GM21717 (cell line): ENCODE measurements at regions not wholly inside any gene's neighbourhood (a gene's known extent, or its start where the extent isn't known, plus 50 kb on each side); places are given as distances from the start of the nearest gene placed in this dataset.
"Not testable (repeated sequence)": the region's sequence is repeated elsewhere in the genome, so short reads cannot be mapped to it uniquely, and the experiment has no call there.

Experiments
- ATAC-seq: cut with Tn5 transposase; IDR thresholded peaks from one replicate; pipeline ENCODE4 v1.9.1; 2021; ENCODE audit warnings: mild to moderate bottlenecking, moderate library complexity; ENCODE audit not compliant: unreplicated experiment

GRCh38 chr21:25175938-25176337 is 431.3 kb downstream of the MRPL39 start:
- no peak for ATAC-seq

GRCh38 chr21:25171438-25171837 is 435.8 kb downstream of the MRPL39 start:
- no peak for ATAC-seq

DNA sequence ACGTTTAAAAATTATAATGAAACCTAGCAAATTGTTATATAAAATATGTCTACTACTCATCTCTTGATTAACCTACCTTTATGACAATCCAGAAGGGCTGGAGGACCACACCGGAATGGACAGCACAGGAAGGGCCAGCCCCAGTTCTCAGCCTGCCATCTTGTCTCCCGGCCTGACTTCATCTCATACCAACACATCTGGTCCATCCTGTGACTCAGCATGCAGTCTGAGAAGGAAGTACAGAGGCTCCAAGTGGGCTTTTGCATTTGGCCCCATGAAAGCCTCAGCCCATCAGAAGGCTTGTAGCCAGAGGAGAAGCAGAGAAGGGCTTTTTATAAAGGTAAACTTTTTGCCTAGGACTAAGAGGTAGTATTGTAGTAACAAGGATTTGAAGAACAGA is 436.6 kb downstream of the MRPL39 start:
- no peak for ATAC-seq

DNA sequence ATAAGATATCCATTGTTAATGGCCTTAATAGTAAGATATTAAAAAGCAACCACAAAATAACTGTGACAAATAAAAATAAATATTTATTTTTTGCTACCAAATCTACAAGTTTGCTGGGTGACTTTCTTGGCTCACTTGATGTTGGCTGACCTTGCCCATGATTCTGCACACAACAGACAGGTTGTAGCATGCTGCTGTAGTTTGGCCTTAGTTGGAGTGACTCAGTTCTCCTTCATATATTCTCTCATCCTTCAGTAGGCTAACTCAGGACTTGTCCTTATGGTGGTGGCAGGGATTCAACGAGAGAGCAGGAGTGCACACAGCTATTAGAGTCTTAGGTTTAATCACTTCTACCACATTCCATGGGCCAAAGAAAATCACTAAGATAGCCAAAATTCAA is 437.9 kb downstream of the MRPL39 start:
- ATAC-seq: no peak

- ATAC-seq: not testable (repeated sequence)
Measured at GRCh38 chr21:25166904-25167303, 440.4 kb downstream of the MRPL39 start.

GRCh38 chr21:25161571-25161970 is 445.7 kb downstream of the MRPL39 start:
- ATAC-seq: no peak

- not testable (repeated sequence) for ATAC-seq
Measured at GRCh38 chr21:25155020-25155419, 452.3 kb downstream of the MRPL39 start.

DNA sequence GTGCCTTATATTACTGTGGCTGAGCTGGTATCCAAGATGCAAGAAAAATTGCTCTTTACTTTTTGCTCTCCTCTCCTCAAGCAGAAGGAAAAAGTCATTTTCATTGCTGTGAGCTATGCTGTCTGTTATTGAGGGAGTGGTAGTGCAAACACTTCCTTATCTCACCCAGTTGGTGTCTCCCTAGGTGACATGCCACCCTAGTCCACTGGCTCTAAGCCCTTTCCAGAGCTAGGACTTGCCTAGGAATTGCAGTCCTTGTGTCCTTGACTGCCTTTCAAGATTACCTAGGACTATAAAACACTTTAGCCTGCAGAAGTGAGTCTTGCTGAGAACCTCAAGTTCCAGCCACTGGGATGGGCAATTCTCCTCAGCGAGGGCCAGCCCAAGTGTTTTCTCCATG is 458.3 kb downstream of the MRPL39 start:
- no peak for ATAC-seq

DNA sequence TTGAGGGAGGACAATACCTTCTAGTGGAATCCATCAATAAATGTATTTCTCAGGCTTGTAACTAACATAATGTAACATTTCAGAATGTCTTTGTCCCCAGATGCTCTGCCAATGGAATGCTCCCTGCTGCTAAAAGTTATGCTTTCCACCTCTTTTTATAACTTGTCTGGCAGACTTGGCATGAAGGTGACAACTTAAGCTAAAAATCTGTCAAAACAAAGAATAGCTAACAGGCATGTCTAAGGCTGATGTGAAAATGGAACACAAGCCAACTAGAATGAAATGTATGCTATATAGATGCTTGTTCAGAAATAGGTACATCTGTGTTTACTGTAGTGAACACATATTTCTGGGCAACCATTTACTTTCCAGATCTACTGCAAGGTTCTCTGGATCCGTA is 467.9 kb downstream of the MRPL39 start:
- ATAC-seq: no peak

DNA sequence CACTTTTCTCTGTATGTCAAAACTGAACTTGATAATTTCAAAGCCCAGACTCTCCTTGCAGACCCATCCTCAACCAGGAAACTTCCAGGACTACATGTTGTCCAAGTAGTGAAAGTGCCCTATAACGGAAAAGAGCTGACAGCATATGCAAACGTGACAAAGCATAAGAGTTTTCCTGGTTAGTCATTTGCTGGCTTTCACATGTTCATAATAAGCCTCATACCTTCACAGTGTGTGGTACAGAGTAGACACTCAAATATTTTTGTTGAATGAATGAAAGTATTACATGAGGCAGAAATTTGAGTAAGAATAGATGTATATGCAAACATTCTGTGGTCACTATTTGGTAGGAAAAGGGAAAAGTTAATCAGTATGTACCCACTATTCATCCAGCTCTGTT is 473.3 kb downstream of the MRPL39 start:
- ATAC-seq: no peak

DNA sequence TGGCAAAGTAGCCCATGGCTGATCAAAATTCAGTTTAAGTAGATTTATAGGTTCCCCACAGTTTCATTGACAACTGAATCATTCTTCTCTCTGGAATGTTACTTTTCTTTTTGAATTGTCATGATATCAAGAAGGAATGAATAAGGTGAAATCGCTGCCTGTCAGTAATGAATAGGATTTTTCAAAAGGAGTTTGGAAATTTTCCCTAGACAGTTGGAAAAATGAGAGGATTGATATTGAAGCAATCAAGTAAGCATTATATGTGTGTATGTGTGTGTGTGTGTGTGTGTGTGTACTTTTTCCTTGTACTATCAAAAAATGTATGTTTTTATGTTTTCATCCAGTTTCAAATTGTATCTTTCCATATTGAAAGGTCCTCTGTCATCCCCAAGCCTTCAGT is 479.5 kb downstream of the MRPL39 start:
- ATAC-seq: no peak

DNA sequence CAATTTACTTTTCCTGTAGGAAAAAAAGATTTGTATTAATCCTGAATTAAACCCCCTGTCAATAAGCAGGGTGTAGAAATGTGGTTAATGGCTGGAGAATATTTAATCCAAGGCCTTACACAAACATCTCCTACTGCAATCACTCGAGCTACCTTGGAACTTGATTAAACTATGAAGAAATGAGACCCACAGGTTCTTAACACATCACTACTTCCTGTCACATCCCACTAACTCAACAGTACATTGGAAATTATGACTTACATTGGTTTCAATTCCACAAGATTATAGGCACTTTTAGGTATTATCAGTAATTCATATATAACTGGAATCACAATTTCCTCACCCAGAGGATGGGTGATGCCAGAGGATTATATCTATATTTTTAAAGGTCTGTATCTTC is 480.3 kb downstream of the MRPL39 start:
- no peak for ATAC-seq

DNA sequence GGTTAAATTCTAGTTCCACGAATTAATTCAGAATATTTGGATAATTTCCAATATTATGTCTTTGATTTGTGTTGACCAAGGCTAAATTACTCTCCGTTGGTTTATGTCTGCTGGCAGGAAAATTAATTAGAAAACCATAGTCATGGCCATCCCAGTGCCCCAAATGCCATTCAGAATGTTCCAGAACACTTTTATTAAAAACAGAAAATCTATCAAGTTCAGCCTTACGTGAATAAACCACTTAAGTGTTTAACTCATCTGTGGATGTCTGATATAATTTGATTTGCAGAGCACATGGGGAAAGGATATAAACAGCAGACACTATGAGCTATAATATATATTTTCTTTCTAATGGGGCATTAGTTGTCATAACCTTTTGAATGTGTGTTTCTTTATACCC is 480.7 kb downstream of the MRPL39 start:
- ATAC-seq: no peak

DNA sequence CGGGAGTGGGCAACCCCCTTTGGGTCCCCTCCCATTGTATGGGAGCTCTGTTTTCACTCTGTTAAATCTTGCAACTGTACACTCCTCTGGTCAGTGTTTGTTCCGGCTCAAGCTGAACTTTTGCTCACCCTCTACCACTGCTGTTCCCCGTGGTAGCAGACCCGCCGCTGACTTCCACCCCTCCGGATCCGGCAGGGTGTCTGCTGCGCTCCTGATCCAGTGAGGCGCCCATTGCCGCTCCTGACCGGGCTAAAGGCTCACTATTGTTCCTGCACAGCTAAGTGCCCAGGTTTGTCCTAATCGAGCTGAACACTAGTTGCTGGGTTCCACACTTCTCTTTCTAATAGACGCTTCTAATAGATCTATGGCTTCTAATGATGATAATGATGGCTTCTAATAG is 488.6 kb downstream of the MRPL39 start:
- ATAC-seq: no peak

- ATAC-seq: peak; percentile 70
Measured at GRCh38 chr21:25115021-25115420, 492.3 kb downstream of the MRPL39 start.

GRCh38 chr21:25107708-25108107 is 499.6 kb downstream of the MRPL39 start:
- ATAC-seq: no peak

- ATAC-seq: no peak
Measured at GRCh38 chr21:25103500-25104207, 503.6 kb downstream of the MRPL39 start.

DNA sequence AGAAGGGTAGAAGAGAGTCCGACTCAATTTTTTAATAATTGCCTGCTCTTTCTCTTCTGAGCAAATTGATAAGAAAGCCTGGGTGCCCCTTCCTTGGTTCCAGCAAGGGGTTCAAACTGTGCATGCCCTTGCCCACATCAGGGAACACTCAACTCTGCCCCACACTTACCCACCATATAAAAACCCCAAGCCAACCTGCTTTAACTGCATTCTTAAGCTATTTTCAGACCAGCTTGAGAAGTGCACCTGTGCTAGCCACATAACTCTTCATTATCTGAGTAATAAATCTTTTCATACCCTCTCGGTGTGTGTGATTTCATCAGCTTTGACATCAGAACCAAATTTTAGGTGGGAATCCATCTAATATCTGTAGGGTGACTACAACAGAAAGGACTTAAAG is 509.6 kb downstream of the MRPL39 start:
- no peak for ATAC-seq

DNA sequence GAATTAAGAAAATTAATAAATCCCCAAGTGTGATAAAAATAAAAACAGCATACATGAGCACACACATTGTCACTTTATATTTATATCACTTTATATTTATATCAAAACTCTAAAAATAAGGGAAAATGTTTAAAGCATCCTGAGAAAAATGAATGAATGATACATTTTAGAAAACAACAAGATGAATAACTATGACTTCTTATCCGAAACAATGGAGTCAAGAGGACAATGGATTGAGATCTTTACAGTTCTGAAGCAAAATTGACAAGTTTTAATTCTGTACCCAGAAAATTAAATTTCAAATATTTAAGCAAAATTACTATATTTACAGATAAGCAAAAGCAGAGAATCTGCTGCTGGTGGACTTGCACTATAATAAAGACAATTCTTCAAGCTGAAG is 512.6 kb downstream of the MRPL39 start:
- ATAC-seq: no peak

GRCh38 chr21:25092441-25093011 is 514.8 kb downstream of the MRPL39 start:
- ATAC-seq: no peak

DNA sequence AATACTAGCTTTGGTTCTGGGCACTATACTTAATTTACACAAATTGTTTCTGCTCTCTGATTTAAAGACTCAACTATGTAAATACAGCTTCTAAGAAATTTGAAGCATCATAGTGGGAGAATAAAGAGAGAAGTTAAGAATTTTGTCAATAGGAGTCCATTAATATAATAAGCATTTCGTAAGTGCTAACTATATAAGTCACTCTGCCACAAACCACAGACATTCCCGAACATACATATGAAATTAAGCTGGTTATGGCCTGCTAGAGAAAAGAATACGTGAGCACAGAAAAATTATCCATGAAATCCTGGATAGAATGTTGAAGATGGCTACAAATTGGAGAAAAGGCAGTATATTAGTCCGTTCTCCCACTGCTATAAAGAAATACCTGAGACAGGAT is 526.2 kb downstream of the MRPL39 start:
- ATAC-seq: no peak

- ATAC-seq: no peak
Measured at GRCh38 chr21:25080661-25081060, 526.6 kb downstream of the MRPL39 start.

- ATAC-seq: no peak
Measured at GRCh38 chr21:25080141-25080540, 527.1 kb downstream of the MRPL39 start.
